ENCODE measurements at regions not wholly inside any gene's neighbourhood (a gene's known extent, or its start where the extent isn't known, plus 50 kb on each side); places are given as distances from the start of the nearest gene placed in this dataset.

DNA sequence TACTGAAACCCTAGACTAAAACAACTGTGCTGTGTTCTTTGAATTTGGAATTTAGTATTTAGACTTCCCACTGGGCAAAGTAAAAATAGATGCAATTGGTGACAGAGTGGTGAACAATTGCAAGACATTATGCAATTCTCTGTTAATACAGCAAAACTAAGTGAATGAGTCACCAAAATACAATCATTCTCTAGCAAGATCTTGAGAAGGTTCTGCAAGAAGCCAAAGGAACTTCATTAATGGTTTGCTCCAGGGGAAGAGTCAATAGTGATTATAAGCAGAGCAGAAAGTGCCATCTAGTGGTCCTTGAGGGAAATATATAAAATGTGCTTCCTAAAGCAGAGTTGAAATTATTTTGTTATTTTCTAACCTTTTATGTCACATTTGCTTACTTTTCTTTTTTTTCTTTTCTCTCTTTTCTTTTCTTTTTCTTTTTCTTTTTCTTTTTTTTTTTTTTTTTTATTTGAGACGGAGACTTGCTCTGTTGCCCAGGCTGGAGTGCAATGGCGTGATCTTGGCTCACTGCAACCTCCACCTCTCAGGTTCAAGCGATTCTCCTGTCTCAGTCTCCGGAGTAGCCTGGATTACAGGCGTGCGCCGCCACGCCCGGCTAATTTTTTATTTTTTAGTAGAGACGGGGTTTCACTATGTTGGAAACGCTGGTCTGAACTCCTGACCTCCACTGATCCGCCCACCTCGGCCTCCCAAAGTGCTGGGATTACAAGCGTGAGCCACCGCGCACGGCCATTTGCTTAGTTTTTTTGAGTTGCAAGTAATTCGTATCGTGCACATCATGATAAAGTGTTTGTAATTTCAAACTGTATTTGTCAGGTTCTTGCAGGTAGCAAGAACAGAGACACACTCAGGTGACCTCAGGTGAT is 99.2 kb downstream of the CTH start (continued):
- TF ChIP-seq ZNF766 (CRISPR knock-in tag; IDR thresholded peaks at IDR 0.05; ENCODE audit: borderline replicate concordance) = no peak
- TF ChIP-seq, protein P1, sequence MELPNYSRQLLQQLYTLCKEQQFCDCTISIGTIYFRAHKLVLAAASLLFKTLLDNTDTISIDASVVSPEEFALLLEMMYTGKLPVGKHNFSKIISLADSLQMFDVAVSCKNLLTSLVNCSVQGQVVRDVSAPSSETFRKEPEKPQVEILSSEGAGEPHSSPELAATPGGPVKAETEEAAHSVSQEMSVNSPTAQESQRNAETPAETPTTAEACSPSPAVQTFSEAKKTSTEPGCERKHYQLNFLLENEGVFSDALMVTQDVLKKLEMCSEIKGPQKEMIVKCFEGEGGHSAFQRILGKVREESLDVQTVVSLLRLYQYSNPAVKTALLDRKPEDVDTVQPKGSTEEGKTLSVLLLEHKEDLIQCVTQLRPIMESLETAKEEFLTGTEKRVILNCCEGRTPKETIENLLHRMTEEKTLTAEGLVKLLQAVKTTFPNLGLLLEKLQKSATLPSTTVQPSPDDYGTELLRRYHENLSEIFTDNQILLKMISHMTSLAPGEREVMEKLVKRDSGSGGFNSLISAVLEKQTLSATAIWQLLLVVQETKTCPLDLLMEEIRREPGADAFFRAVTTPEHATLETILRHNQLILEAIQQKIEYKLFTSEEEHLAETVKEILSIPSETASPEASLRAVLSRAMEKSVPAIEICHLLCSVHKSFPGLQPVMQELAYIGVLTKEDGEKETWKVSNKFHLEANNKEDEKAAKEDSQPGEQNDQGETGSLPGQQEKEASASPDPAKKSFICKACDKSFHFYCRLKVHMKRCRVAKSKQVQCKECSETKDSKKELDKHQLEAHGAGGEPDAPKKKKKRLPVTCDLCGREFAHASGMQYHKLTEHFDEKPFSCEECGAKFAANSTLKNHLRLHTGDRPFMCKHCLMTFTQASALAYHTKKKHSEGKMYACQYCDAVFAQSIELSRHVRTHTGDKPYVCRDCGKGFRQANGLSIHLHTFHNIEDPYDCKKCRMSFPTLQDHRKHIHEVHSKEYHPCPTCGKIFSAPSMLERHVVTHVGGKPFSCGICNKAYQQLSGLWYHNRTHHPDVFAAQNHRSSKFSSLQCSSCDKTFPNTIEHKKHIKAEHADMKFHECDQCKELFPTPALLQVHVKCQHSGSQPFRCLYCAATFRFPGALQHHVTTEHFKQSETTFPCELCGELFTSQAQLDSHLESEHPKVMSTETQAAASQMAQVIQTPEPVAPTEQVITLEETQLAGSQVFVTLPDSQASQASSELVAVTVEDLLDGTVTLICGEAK (IDR thresholded peaks at IDR 0.05) = peak; percentile 32; the same call in 1 of the 2 replicates
- TF ChIP-seq, protein P1 (CRISPR knock-in tag; IDR thresholded peaks at IDR 0.05) = no peak
- TF ChIP-seq DR1 (CRISPR knock-in tag; IDR thresholded peaks at IDR 0.05) = no peak
- TF ChIP-seq CBFB (CRISPR knock-in tag; IDR thresholded peaks at IDR 0.05) = no peak
- no peak for TF ChIP-seq YEATS2 (CRISPR knock-in tag; IDR thresholded peaks at IDR 0.05; ENCODE audit: borderline replicate concordance)
- 0 out of 2 replicates have a peak, but pooled peaks have one; percentile 17 for TF ChIP-seq ZNF460 (CRISPR knock-in tag; IDR thresholded peaks at IDR 0.05; ENCODE audit: borderline replicate concordance)
- no peak for TF ChIP-seq CREM (IDR thresholded peaks at IDR 0.05)
- TF ChIP-seq CREM (CRISPR knock-in tag; IDR thresholded peaks at IDR 0.05) = no peak
- no peak for TF ChIP-seq ZSCAN25 (CRISPR knock-in tag; IDR thresholded peaks at IDR 0.05)
- no peak for TF ChIP-seq HOXA5 (CRISPR knock-in tag; IDR thresholded peaks at IDR 0.05)
- TF ChIP-seq STAG1 (CRISPR knock-in tag; IDR thresholded peaks at IDR 0.05) = peak; percentile 75
- TF ChIP-seq ESRRA (CRISPR knock-in tag; IDR thresholded peaks at IDR 0.05; ENCODE audit: low read depth) = no peak
- no peak for TF ChIP-seq ZNF451 (CRISPR knock-in tag; IDR thresholded peaks at IDR 0.05)
- TF ChIP-seq, protein P2, sequence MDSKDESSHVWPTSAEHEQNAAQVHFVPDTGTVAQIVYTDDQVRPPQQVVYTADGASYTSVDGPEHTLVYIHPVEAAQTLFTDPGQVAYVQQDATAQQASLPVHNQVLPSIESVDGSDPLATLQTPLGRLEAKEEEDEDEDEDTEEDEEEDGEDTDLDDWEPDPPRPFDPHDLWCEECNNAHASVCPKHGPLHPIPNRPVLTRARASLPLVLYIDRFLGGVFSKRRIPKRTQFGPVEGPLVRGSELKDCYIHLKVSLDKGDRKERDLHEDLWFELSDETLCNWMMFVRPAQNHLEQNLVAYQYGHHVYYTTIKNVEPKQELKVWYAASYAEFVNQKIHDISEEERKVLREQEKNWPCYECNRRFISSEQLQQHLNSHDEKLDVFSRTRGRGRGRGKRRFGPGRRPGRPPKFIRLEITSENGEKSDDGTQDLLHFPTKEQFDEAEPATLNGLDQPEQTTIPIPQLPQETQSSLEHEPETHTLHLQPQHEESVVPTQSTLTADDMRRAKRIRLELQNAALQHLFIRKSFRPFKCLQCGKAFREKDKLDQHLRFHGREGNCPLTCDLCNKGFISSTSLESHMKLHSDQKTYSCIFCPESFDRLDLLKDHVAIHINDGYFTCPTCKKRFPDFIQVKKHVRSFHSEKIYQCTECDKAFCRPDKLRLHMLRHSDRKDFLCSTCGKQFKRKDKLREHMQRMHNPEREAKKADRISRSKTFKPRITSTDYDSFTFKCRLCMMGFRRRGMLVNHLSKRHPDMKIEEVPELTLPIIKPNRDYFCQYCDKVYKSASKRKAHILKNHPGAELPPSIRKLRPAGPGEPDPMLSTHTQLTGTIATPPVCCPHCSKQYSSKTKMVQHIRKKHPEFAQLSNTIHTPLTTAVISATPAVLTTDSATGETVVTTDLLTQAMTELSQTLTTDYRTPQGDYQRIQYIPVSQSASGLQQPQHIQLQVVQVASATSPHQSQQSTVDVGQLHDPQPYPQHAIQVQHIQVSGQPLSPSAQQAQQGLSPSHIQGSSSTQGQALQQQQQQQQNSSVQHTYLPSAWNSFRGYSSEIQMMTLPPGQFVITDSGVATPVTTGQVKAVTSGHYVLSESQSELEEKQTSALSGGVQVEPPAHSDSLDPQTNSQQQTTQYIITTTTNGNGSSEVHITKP (CRISPR knock-in tag; IDR thresholded peaks at IDR 0.05; ENCODE audit: low read depth) = peak; percentile 67; the same call in 1 of the 2 replicates
- TF ChIP-seq NRL (CRISPR knock-in tag; IDR thresholded peaks at IDR 0.05; ENCODE audit: borderline replicate concordance) = no peak
- no peak for TF ChIP-seq ZNF430 (CRISPR knock-in tag; IDR thresholded peaks at IDR 0.05)
- no peak for TF ChIP-seq SALL1 (CRISPR knock-in tag; IDR thresholded peaks at IDR 0.05)
- no peak for TF ChIP-seq NFKBIZ (CRISPR knock-in tag; IDR thresholded peaks at IDR 0.05)
